Loucy (cell line): ENCODE measurements at regions not wholly inside any gene's neighbourhood (a gene's known extent, or its start where the extent isn't known, plus 50 kb on each side); places are given as distances from the start of the nearest gene placed in this dataset.
"Not testable (repeated sequence)": the region's sequence is repeated elsewhere in the genome, so short reads cannot be mapped to it uniquely, and the experiment has no call there.

ENCODE experiments used
- CTCF ChIP-seq: fragments of 200-600 bp; sonication (generic); conservative IDR thresholded peaks from 2 replicates; pipeline ENCODE4 v1.5.1; 2014; ENCODE audit warnings: mild to moderate bottlenecking, antibody characterized with exemption, low read length
- EZH2phosphoT487 ChIP-seq: fragments of 200-600 bp; IDR thresholded peaks from 2 replicates; pipeline ENCODE4 v1.6.1; 2018; ENCODE audit warnings: antibody characterized with exemption, mild to moderate bottlenecking, moderate library complexity, borderline replicate concordance

- not testable (repeated sequence) for TF ChIP-seq CTCF, EZH2phosphoT487
Measured at GRCh38 chr2:123618642-123619041, 406.4 kb upstream of the CNTNAP5 start.
